Upper lobe of left lung (tissue), 6 donors: ENCODE measurements at regions not wholly inside any gene's neighbourhood (a gene's known extent, or its start where the extent isn't known, plus 50 kb on each side); places are given as distances from the start of the nearest gene placed in this dataset.

Experiments used
- ATAC-seq, 2 donors: fragments of 200-7000 bp; cut with Tn5 transposase; one replicate each; pipeline ENCODE4 v1.9.1; 2022; ENCODE audit warnings: mild to moderate bottlenecking in 2 of 2, moderate library complexity in 2 of 2; ENCODE audit not compliant: low FRiP score in 2 of 2
- DNase-seq, 2 donors: peaks; one replicate each; pipeline ENCODE4 v3.0.0-alpha.2; 2019 to 2020
- H3K27ac ChIP-seq, 4 donors: fragments of 200-600 bp; sonication (generic); one replicate each; pipeline ENCODE4 v1.5.1; 2016 to 2019
- H3K27me3 ChIP-seq, 4 donors: fragments of 200-600 bp; sonication (generic); one replicate each; pipeline ENCODE4 v1.5.1; 2017 to 2019
- H3K36me3 ChIP-seq, 4 donors: fragments of 200-600 bp; sonication (generic); one replicate each; pipeline ENCODE4 v1.5.1; 2016 to 2019
- H3K4me1 ChIP-seq, 4 donors: fragments of 200-600 bp; sonication (generic); one replicate each; pipeline ENCODE4 v1.5.1; 2018 to 2019
- H3K4me3 ChIP-seq, 4 donors: fragments of 200-600 bp; sonication (generic); one replicate each; pipeline ENCODE4 v1.5.1; 2017 to 2019; ENCODE audit warnings: mild to moderate bottlenecking in 2 of 4, moderate library complexity in 1 of 4
- H3K9me3 ChIP-seq, 4 donors: fragments of 200-600 bp; sonication (generic); one replicate each; pipeline ENCODE4 v1.5.1; 2018 to 2019
- EP300 ChIP-seq, 4 donors: sonication (generic); formaldehyde crosslinking; IDR thresholded peaks; one replicate each; pipeline ENCODE4 v1.5.1; 2017; ENCODE audit warnings: antibody characterized with exemption in 4 of 4, control low read depth in 2 of 4
- POLR2A ChIP-seq, 4 donors: fragments of 450-650 bp; IDR thresholded peaks; one replicate each; pipeline ENCODE4 v1.5.1; 2016 to 2017; ENCODE audit warnings: antibody characterized with exemption in 4 of 4, mild to moderate bottlenecking in 2 of 4
- POLR2AphosphoS5 ChIP-seq, 2 donors: sonication (generic); formaldehyde crosslinking; IDR thresholded peaks; one replicate each; pipeline ENCODE4 v1.5.1; 2017; ENCODE audit warnings: antibody characterized with exemption in 2 of 2
- WGBS, 2 donors: methylation state at CpG; one replicate each; pipeline ENCODE4 v1.1.5; 2017 to 2018; 5-methylcytosine and 5-hydroxymethylcytosine counted together
- TF ChIP-seq, protein P1 (sequence below), 6 experiments: fragments of 450-650 bp in 4 of 6; fragments of 200-600 bp in 2 of 6; sonication (generic) in 2 of 6; IDR thresholded peaks; one replicate each; pipeline ENCODE4 v1.5.1; 2016 to 2019; ENCODE audit warnings: antibody characterized with exemption in 6 of 6
- donor health status: DM: no; HTN: no; CAD: no; lungs with moderate emphysema.
- donor health status: DM: no; HTN: yes; CAD: no; lungs with severe emphysema.

DNA sequence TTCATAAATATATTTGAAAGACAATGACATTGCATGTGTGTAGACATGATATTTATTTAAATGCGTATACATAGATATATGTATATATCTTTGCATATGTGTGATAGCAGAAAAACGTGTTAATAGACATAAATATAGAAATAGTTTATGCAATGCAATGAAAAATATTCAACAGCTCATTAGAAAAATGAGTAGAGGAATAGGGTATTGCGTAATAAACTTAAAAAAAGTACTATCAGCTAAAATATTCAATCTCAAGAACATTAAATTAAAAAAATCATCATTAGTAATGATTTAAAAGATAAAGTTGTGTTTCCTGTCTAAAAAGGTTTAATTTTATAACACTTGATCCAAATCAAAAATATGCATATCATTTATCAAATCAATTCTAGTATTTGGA lies 2101.5 kb upstream of the TENM3 start:
- ATAC-seq (no peak), DNase-seq (no peak)
- 58 to 70% methylated on average over 3 of the region's 3 CpGs for WGBS, 2 donors
- TF ChIP-seq, protein P1, sequence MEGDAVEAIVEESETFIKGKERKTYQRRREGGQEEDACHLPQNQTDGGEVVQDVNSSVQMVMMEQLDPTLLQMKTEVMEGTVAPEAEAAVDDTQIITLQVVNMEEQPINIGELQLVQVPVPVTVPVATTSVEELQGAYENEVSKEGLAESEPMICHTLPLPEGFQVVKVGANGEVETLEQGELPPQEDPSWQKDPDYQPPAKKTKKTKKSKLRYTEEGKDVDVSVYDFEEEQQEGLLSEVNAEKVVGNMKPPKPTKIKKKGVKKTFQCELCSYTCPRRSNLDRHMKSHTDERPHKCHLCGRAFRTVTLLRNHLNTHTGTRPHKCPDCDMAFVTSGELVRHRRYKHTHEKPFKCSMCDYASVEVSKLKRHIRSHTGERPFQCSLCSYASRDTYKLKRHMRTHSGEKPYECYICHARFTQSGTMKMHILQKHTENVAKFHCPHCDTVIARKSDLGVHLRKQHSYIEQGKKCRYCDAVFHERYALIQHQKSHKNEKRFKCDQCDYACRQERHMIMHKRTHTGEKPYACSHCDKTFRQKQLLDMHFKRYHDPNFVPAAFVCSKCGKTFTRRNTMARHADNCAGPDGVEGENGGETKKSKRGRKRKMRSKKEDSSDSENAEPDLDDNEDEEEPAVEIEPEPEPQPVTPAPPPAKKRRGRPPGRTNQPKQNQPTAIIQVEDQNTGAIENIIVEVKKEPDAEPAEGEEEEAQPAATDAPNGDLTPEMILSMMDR (IDR thresholded peaks at IDR 0.05), result no peak
- no peak for TF ChIP-seq POLR2AphosphoS5 (IDR thresholded peaks at IDR 0.05)
- no peak for TF ChIP-seq EP300 (IDR thresholded peaks at IDR 0.05)
- no peak for TF ChIP-seq POLR2A (IDR thresholded peaks at IDR 0.05)
- no peaks in the 10 kb centered on the region for H3K27me3 ChIP-seq
- H3K36me3 ChIP-seq, result no peaks in the 10 kb centered on the region
- no peak overlapping the region for H3K4me3 ChIP-seq
- no peaks in the 10 kb centered on the region for H3K4me1 ChIP-seq
- no peaks in the 10 kb centered on the region for H3K9me3 ChIP-seq
- H3K27ac ChIP-seq, result no peak overlapping the region

DNA sequence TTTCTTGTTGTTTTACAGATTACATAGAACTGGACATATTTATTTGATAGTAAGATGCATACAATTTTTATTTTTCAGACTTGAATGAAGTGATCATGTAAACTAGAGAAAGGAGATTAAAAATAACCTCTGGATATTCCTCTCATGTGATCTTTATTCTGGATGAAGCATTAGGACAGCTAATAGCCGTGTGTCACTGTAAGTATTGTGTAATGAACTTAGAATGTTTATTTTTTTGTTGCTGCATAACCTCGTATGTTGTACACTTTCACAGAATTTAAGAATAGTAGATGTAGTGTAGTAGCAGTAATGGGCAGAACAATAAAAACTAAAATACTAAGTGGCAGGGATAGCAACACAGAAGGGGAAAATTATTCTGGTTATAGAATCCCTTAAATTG lies 2094.5 kb upstream of the TENM3 start:
- Histone ChIP-seq H3K36me3 (no peaks in the 10 kb centered on the region), H3K4me1 (no peaks in the 10 kb centered on the region), H3K9me3 (no peaks in the 10 kb centered on the region), H3K4me3 (no peak overlapping the region), H3K27me3 (no peaks in the 10 kb centered on the region), H3K27ac (no peak overlapping the region)
- WGBS, 2 donors, result 51 to 61% methylated on average over 2 of the region's 2 CpGs
- ATAC-seq (no peak), DNase-seq (no peak)
- TF ChIP-seq EP300 (IDR thresholded peaks at IDR 0.05) (no peak), POLR2AphosphoS5 (IDR thresholded peaks at IDR 0.05) (no peak), POLR2A (IDR thresholded peaks at IDR 0.05) (no peak)
- TF ChIP-seq, protein P1 (IDR thresholded peaks at IDR 0.05), result no peak

DNA sequence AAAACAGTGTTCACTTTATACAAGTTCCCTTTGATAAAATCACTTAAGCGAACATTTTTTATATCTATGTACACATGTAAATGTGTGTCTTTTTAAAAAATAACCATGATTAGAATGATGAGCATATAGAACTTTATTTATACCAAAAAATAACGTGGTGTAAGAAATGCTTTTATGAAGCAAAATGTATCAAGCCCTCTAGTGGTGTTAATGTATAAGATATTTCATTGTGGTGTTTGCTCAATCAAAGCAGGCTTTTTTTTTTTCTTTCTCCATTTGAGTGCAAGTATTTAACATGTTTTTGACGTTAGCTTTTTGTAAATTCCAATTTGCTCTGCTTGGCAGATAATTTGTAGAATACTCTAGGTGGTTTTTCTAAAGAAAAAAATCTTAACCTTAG lies 2092.4 kb upstream of the TENM3 start:
- H3K36me3 ChIP-seq, result no peaks in the 10 kb centered on the region
- TF ChIP-seq, protein P1 (IDR thresholded peaks at IDR 0.05), result no peak
- TF ChIP-seq POLR2A (IDR thresholded peaks at IDR 0.05), result no peak
- TF ChIP-seq POLR2AphosphoS5 (IDR thresholded peaks at IDR 0.05), result no peak
- no peak for TF ChIP-seq EP300 (IDR thresholded peaks at IDR 0.05)
- no peak for ATAC-seq
- WGBS, 2 donors, result 29 to 32% methylated on average over 3 of the region's 3 CpGs
- no peaks in the 10 kb centered on the region for H3K27me3 ChIP-seq
- no peaks in the 10 kb centered on the region for H3K9me3 ChIP-seq
- no peak overlapping the region for H3K4me3 ChIP-seq
- no peak overlapping the region for H3K27ac ChIP-seq
- no peaks in the 10 kb centered on the region for H3K4me1 ChIP-seq
- no peak for DNase-seq

DNA sequence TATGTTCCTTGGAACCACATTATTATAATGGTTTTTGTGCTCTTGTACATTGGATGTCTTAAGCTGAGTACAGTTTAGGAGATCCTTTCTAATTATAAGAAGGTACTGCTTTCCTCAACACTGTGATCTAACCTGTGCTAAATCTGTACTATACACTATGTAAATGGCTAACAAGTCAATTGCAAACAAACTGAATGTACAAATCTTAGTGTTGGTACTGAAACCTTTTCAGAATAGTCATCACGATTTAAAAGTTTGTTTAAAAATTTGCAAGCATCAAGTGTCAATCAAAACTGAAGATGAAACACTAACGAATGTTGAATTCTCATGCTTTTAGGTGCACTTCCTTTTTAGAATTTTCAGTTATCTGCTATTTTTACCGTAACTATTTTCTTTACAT lies 2090.4 kb upstream of the TENM3 start:
- H3K9me3 ChIP-seq, result no peaks in the 10 kb centered on the region
- H3K27me3 ChIP-seq, result no peaks in the 10 kb centered on the region
- no peak for TF ChIP-seq POLR2AphosphoS5 (IDR thresholded peaks at IDR 0.05)
- TF ChIP-seq, protein P1 (IDR thresholded peaks at IDR 0.05), result no peak
- TF ChIP-seq EP300 (IDR thresholded peaks at IDR 0.05), result no peak
- no peak for TF ChIP-seq POLR2A (IDR thresholded peaks at IDR 0.05)
- no peaks in the 10 kb centered on the region for H3K36me3 ChIP-seq
- no peak overlapping the region for H3K27ac ChIP-seq
- 81 to 82% methylated on average over 3 of the region's 3 CpGs for WGBS, 2 donors
- ATAC-seq (no peak), DNase-seq (no peak)
- H3K4me1 ChIP-seq, result no peaks in the 10 kb centered on the region
- no peak overlapping the region for H3K4me3 ChIP-seq

DNA sequence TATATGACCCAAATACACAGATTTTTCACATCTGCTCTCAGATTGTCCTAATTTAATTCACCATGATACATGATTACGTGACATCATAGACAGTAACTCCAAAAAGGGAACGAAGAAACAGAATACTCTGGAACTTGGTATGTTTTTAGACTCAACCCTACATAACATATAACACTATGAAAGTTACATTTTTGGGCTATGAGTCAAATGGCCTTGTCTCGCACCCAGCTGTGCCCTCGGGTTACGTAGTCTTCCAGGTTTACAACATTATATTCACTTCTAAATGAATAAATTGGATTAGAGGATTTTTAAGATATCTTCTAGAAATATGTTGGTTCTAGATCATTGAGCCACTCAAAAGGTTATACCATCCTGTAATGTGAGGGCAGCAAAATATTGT lies 2089.6 kb upstream of the TENM3 start:
- Histone ChIP-seq H3K27me3 (no peaks in the 10 kb centered on the region), H3K4me3 (no peak overlapping the region), H3K36me3 (no peaks in the 10 kb centered on the region), H3K9me3 (no peaks in the 10 kb centered on the region), H3K4me1 (no peaks in the 10 kb centered on the region), H3K27ac (no peak overlapping the region)
- no peak for DNase-seq
- TF ChIP-seq, protein P1 (IDR thresholded peaks at IDR 0.05), result no peak
- TF ChIP-seq POLR2A (IDR thresholded peaks at IDR 0.05) (no peak), EP300 (IDR thresholded peaks at IDR 0.05) (no peak), POLR2AphosphoS5 (IDR thresholded peaks at IDR 0.05) (no peak)
- ATAC-seq, result no peak
- WGBS, 2 donors, result 94 to 96% methylated on average over 5 of the region's 5 CpGs
